ENCODE measurements at regions not wholly inside any gene's neighbourhood (a gene's known extent, or its start where the extent isn't known, plus 50 kb on each side); places are given as distances from the start of the nearest gene placed in this dataset.

DNA sequence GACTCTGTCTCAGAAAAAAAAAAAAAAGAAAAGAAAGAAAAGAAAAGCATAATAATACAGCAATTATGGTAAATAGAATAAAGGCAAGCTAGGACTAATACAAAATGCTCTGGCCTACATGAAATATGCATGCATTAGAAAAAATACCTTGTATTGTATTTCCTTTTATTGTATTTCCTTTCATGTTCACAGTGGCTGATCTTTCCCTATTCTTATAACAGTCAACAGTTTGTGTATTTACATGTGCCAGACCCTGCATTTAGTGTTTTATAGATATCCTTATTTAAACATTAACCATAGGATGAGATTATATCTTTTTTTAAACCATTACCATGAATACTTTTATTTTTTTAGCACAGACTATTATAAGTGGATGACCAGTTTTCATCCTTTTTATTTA lies 56.3 kb upstream of the ARL15 start:
- no peak for DNase-seq

DNA sequence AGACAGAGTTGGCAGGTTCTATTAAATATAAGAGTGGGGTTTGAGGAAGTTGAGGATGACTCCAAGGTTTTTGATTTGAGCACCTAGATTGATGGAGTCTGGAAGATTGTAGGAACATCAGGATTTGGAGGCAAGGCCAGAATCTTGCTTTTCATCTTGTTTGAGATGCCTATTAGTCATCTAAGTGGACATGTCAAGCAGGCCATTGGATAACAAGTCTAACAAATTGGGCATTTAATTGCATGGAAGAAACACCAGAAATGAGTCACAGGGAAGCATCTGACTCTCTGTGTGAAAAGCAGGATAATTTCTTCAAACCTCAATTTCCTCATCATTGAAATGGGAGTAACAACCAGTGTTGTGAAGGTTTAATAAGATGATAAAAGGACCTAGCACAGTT lies 53.3 kb upstream of the ARL15 start:
- DNase-seq, result no peak

DNA sequence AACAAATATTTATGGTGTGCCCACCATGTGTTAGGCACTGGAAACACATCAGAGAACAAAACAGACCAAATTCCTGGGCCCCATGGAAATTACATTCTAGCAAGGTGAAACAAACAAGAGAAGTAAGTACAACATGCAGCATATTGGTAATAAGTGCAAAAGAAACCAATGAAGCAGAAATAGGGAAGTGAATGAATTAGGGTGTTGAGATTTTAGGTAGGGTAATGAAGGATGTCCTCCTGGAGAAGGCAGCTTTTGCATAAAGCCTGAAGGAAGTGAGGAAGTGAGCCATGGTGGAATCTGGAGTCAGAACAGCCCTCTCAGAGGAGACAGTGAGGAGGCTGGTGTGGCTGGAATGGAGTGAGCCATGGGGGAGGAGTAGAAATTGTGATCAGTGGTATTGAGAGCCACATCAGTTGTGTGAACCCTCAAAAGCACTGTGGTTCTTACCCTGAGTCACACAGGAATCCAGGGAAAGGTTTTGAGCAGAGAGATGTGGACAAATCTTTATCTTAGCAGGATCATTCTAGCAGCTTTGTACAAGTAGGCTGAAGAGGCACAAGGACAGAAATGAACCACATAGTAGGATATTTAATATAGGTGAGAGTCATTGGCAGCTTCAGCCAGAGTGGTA lies 52.7 kb upstream of the ARL15 start:
- no peak for DNase-seq

DNA sequence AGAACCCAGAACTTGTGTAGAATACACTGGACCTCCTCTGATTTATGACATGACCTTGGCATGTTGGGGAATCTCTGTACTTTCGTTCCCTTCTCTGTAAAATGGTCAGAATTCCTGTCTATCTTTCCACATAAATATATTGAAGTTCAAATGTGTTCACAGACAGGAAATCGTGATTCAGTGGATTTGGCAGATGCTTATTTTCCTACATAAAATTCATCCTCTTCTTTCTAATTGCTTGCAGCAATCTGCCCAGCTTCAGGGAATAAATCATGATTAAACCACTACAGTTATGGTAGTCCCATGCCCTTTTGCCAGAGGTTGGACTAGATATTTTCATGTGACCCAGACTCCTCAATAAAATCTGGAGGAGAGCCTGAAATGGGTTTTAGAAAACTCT lies 52.1 kb upstream of the ARL15 start:
- DNase-seq, result no peak

DNA sequence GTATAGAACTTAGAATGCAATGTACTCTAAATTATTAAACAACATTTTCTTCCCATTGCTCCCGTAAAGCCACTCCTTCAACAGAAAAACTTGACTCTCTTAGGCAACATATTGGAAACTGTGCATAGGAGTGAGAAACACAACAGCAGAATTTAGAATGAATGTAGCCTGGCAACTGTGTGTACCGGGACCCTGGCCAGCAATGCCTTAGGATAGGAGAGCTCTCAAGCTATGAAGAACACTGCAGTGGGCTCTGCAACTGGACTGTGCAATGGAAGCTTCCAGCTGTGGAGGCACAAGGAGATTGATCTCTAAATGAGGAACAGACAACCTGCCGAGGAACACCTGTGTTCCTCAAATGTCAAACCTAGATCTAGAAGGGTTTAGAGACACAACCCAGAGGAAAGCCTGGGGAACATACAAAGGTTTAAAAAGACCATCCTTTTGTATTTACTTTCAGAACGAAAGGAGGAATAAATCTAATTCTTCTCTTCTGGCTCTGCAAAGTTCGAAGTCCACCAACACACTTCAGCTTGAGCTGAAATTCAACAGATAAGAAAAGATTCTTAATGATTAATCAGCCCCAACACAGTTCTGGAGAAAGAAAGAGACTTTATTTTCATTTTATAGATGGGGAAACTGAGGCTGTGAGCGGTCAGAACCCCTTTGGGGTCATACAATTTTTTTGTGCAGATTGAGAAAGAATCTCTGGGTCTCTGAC lies 51.5 kb upstream of the ARL15 start:
- no peak for DNase-seq

DNA sequence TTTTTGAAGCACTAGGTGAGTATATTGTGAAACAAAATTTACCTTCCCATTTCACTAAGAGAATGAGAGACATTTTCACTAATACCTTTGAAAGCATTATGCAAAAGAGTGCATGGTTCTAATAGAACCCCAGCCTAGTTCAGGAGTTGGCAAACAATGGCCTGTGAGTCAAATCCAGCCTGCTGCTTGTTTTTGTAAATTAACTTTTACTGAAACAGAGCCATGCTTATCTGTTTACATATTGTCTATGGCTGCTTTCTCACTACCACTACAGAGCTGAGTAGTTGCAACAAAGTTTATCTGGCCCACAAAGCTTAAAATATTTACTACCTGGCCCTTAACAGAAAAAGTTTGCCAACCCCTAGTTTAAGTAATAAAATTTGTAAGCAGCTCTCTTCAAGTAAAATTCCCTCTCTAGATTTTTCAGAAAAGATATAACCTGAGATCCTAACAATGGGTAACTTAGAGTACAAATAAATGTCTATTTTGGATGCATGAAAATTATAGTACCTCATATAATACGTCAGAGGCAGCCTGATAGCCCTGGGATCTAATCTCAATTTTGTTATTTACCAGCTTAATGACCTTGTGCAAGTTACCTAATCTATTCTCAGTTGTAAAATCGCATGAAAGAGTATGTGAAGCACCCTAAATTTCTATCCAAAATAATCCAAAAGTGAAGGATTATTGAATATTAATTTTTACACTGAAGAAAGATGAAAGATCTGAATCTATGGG lies 50.7 kb upstream of the ARL15 start:
- DNase-seq, result no peak
